GM12891 (cell line): ENCODE measurements at regions not wholly inside any gene's neighbourhood (a gene's known extent, or its start where the extent isn't known, plus 50 kb on each side); places are given as distances from the start of the nearest gene placed in this dataset.

Source experiments
- POLR2A ChIP-seq: IDR thresholded peaks from 2 replicates; pipeline ENCODE4 v1.6.1; 2011; ENCODE audit warnings: low read depth, low read length, control low read depth
- POLR2AphosphoS5 ChIP-seq: IDR thresholded peaks from 2 replicates; pipeline ENCODE4 v1.6.1; 2011; ENCODE audit warnings: low read depth, low read length, control low read depth
- POU2F2 ChIP-seq: IDR thresholded peaks from 2 replicates; pipeline ENCODE4 v1.6.1; 2011; ENCODE audit warnings: low read depth, mild to moderate bottlenecking, control low read depth, low read length, moderate library complexity
- SPI1 ChIP-seq: IDR thresholded peaks from 2 replicates; pipeline ENCODE4 v1.6.1; 2011; ENCODE audit warnings: low read depth, low read length, control low read depth
- TAF1 ChIP-seq: IDR thresholded peaks from 2 replicates; pipeline ENCODE4 v1.6.1; 2011; ENCODE audit warnings: low read depth, low read length, control low read depth

DNA sequence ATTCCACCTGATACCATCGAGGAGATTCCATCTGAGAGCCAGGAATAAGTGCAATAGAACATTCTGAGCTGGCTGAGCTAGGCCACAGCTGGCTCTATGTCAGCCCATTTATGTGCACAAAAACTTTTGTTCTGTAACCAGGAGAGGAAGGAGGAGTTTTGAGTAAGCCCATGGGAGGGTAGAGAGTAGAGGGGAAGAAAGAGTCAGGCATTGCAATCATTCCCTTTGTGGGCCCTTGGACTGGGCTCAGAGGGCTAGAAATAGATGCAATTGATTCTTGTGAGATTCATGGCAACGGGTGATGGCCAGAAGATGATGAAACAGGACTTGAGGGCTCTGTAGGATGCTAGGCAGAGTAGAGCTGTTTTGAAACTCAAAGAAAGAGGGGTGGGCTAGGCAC lies 104.6 kb upstream of the KIF5B start:
- TF ChIP-seq POLR2AphosphoS5 (no peak), TAF1 (no peak), POLR2A (no peak), SPI1 (no peak), POU2F2 (no peak)
